ENCODE measurements at regions not wholly inside any gene's neighbourhood (a gene's known extent, or its start where the extent isn't known, plus 50 kb on each side); places are given as distances from the start of the nearest gene placed in this dataset.
"Not testable (repeated sequence)": the region's sequence is repeated elsewhere in the genome, so short reads cannot be mapped to it uniquely, and the experiment has no call there.

- DNase-seq (no peak), ATAC-seq (no peak)
- no peaks in the 10 kb centered on the region for H3K36me3 ChIP-seq
- no peaks in the 10 kb centered on the region for H3K4me1 ChIP-seq
- H3K4me3 ChIP-seq, result no peak overlapping the region
- TF ChIP-seq, protein P1, sequence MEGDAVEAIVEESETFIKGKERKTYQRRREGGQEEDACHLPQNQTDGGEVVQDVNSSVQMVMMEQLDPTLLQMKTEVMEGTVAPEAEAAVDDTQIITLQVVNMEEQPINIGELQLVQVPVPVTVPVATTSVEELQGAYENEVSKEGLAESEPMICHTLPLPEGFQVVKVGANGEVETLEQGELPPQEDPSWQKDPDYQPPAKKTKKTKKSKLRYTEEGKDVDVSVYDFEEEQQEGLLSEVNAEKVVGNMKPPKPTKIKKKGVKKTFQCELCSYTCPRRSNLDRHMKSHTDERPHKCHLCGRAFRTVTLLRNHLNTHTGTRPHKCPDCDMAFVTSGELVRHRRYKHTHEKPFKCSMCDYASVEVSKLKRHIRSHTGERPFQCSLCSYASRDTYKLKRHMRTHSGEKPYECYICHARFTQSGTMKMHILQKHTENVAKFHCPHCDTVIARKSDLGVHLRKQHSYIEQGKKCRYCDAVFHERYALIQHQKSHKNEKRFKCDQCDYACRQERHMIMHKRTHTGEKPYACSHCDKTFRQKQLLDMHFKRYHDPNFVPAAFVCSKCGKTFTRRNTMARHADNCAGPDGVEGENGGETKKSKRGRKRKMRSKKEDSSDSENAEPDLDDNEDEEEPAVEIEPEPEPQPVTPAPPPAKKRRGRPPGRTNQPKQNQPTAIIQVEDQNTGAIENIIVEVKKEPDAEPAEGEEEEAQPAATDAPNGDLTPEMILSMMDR (IDR thresholded peaks at IDR 0.05), result no peak
- intact Hi-C loops (cut with DNase I), result no loop called here
- H3K9me3 ChIP-seq, result peaks cover 0 to 15% of the 10 kb centered on the region in 2 donors
- no peaks in the 10 kb centered on the region for H3K27me3 ChIP-seq
- H3K27ac ChIP-seq, result no peak overlapping the region
Measured at GRCh38 chr7:67901808-67902480, 905.3 kb downstream of the TYW1 start.

DNA sequence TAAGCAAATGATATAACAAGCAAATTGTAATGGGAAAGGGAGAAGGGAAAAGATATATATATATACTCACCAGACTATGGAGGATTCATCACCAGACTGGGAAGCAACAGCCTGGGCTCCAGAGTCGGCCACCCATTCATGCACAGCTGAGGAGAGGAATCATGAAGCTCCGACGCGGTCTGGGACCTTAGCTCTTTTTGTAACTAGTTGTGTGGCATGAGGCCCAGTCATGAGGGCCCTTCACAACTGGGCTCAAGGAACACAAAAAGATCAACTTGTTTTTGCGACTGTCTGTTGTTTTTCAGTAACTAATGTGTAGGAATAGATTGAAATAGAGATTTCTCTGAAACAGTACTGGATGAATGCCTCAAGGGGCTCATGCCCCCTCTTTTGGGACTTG is 911.2 kb downstream of the TYW1 start:
- TF ChIP-seq, protein P1 (IDR thresholded peaks at IDR 0.05), result no peak
- Histone ChIP-seq H3K4me1 (no peaks in the 10 kb centered on the region), H3K27ac (no peak overlapping the region), H3K36me3 (no peaks in the 10 kb centered on the region), H3K27me3 (no peaks in the 10 kb centered on the region), H3K9me3 (peaks cover 0 to 2% of the 10 kb centered on the region in 2 donors), H3K4me3 (no peak overlapping the region)
- intact Hi-C loops (cut with DNase I), result no loop called here
- ATAC-seq (no peak), DNase-seq (no peak)

DNA sequence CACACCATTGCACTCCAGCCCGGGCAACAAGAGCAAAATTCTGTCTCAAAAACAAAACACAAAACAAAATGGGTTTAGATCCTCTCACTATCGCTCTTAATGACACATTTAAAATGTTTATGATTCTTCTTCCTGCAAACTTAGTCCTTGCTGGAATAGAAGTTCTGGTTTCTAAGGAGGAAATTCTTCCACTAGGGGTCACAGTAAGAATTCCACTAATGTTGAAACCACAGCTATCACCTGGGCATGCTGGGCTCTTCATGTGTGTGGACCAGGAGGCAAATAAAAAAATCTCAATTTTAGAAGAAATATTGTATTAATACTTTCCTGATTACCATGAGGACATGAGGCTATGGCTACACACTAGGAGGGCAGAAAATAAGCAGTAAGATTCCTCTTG is 915.8 kb downstream of the TYW1 start:
- Histone ChIP-seq H3K36me3 (no peaks in the 10 kb centered on the region), H3K4me1 (no peaks in the 10 kb centered on the region), H3K9me3 (peaks cover 0 to 2% of the 10 kb centered on the region in 2 donors), H3K27me3 (no peaks in the 10 kb centered on the region), H3K4me3 (no peak overlapping the region), H3K27ac (no peak overlapping the region)
- ATAC-seq (no peak), DNase-seq (no peak)
- TF ChIP-seq, protein P1 (IDR thresholded peaks at IDR 0.05), result no peak
- intact Hi-C loops (cut with DNase I), result no loop called here

DNA sequence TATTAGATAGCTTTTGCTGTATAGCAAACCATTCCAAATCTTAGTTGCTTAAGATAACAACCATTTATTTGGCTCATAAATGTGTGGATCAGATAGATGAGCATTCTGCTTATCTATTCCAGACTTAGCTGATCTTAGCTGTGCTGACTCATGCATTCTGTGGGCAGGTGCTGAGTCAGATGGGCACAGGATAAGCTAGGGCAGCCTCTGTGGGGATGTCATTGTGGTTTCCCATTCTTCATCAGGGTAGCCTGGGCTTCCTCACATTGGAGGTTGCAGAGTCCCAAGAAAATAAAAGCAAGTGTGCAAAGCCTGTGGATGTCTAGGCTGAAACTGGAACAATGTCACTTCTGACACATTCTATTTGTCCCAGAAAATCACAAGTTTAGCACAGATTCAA is 917.0 kb downstream of the TYW1 start:
- Histone ChIP-seq H3K27ac (no peak overlapping the region), H3K27me3 (no peaks in the 10 kb centered on the region), H3K4me1 (no peaks in the 10 kb centered on the region), H3K4me3 (no peak overlapping the region), H3K36me3 (no peaks in the 10 kb centered on the region), H3K9me3 (peaks cover 0 to 11% of the 10 kb centered on the region in 2 donors)
- intact Hi-C loops (cut with DNase I), result no loop called here
- DNase-seq (no peak), ATAC-seq (no peak)
- TF ChIP-seq, protein P1 (IDR thresholded peaks at IDR 0.05), result no peak

GRCh38 chr7:67916111-67916510 is 919.5 kb downstream of the TYW1 start:
- H3K9me3 ChIP-seq, result peaks cover 0 to 27% of the 10 kb centered on the region in 2 donors
- H3K27me3 ChIP-seq; ATAC-seq; intact Hi-C loops (cut with DNase I); H3K27ac ChIP-seq; H3K4me3 ChIP-seq; H3K36me3 ChIP-seq; DNase-seq; H3K4me1 ChIP-seq: not testable (repeated sequence)
